Glutamatergic neuron (in vitro differentiated cells): ENCODE measurements at regions not wholly inside any gene's neighbourhood (a gene's known extent, or its start where the extent isn't known, plus 50 kb on each side); places are given as distances from the start of the nearest gene placed in this dataset.
"Not testable (repeated sequence)": the region's sequence is repeated elsewhere in the genome, so short reads cannot be mapped to it uniquely, and the experiment has no call there.

Experiments used
- DNase-seq: peaks from one replicate; pipeline ENCODE4 v3.0.0; 2022
- H3K27ac Mint-ChIP-seq: one replicate; pipeline ENCODE4 v1.8.0; 2020; ENCODE audit warnings: mild to moderate bottlenecking, mixed read lengths, inconsistent platforms; ENCODE audit not compliant: unreplicated experiment
- H3K27me3 Mint-ChIP-seq: one replicate; pipeline ENCODE4 v1.8.0; 2020; ENCODE audit warnings: mild to moderate bottlenecking, moderate library complexity, mixed read lengths, inconsistent platforms; ENCODE audit not compliant: unreplicated experiment
- H3K36me3 Mint-ChIP-seq: one replicate; pipeline ENCODE4 v1.8.0; 2020; ENCODE audit warnings: mild to moderate bottlenecking, mixed read lengths, inconsistent platforms; ENCODE audit not compliant: unreplicated experiment
- H3K4me1 Mint-ChIP-seq: one replicate; pipeline ENCODE4 v1.8.0; 2020; ENCODE audit warnings: mild to moderate bottlenecking, low read depth, mixed read lengths, inconsistent platforms; ENCODE audit not compliant: unreplicated experiment
- H3K4me3 Mint-ChIP-seq: one replicate; pipeline ENCODE4 v1.8.0; 2020; ENCODE audit warnings: mild to moderate bottlenecking, mixed read lengths, inconsistent platforms; ENCODE audit not compliant: unreplicated experiment
- H3K9me3 Mint-ChIP-seq: one replicate; pipeline ENCODE4 v1.8.0; 2020; ENCODE audit warnings: mild to moderate bottlenecking, moderate library complexity, mixed read lengths, inconsistent platforms; ENCODE audit not compliant: unreplicated experiment
- CTCF ChIP-seq: fragments of 200-600 bp; sonication (generic); IDR thresholded peaks from one replicate; pipeline ENCODE4 v1.5.0; 2021; ENCODE audit not compliant: partially characterized antibody, unreplicated experiment

GRCh38 chr5:120329095-120329494 is 135.0 kb upstream of the PRR16 start:
- Mint-ChIP-seq H3K4me3 (no peak overlapping the region), H3K27me3 (no peaks in the 10 kb centered on the region), H3K27ac (no peak overlapping the region), H3K4me1 (no peaks in the 10 kb centered on the region), H3K9me3 (no peaks in the 10 kb centered on the region), H3K36me3 (no peaks in the 10 kb centered on the region)
- DNase-seq = no peak
- no peak for TF ChIP-seq CTCF

GRCh38 chr5:120330558-120330957 is 133.5 kb upstream of the PRR16 start:
- Mint-ChIP-seq H3K4me3 (no peak overlapping the region), H3K9me3 (no peaks in the 10 kb centered on the region)

GRCh38 chr5:120344181-120344580 is 119.9 kb upstream of the PRR16 start:
- no peaks in the 10 kb centered on the region for H3K9me3 Mint-ChIP-seq
- H3K4me1 Mint-ChIP-seq = peaks cover 6% of the 10 kb centered on the region
- no peak for TF ChIP-seq CTCF
- H3K27me3 Mint-ChIP-seq = no peaks in the 10 kb centered on the region
- no peak overlapping the region for H3K4me3 Mint-ChIP-seq
- no peaks in the 10 kb centered on the region for H3K36me3 Mint-ChIP-seq
- no peak for DNase-seq
- no peak overlapping the region for H3K27ac Mint-ChIP-seq

More at GRCh38 chr5:120330558-120330957, 133.5 kb upstream of the PRR16 start:
- Mint-ChIP-seq H3K36me3 (no peaks in the 10 kb centered on the region), H3K27ac (no peak overlapping the region), H3K27me3 (no peaks in the 10 kb centered on the region), H3K4me1 (no peaks in the 10 kb centered on the region)
- TF ChIP-seq CTCF = no peak
- DNase-seq = no peak

- no peak overlapping the region for H3K27ac Mint-ChIP-seq
- H3K27me3 Mint-ChIP-seq = no peaks in the 10 kb centered on the region
- TF ChIP-seq CTCF = no peak
Measured at GRCh38 chr5:120345947-120346346, 118.2 kb upstream of the PRR16 start.

GRCh38 chr5:120351071-120351470 is 113.0 kb upstream of the PRR16 start:
- H3K9me3 Mint-ChIP-seq, H3K27me3 Mint-ChIP-seq, H3K4me1 Mint-ChIP-seq, H3K27ac Mint-ChIP-seq, H3K36me3 Mint-ChIP-seq, H3K4me3 Mint-ChIP-seq, DNase-seq: not testable (repeated sequence)

More at GRCh38 chr5:120345947-120346346, 118.2 kb upstream of the PRR16 start:
- Mint-ChIP-seq H3K4me3 (no peak overlapping the region), H3K9me3 (peaks cover 4% of the 10 kb centered on the region), H3K4me1 (peaks cover 6% of the 10 kb centered on the region), H3K36me3 (peaks cover 5% of the 10 kb centered on the region)
- no peak for DNase-seq

- Mint-ChIP-seq H3K4me1 (no peaks in the 10 kb centered on the region), H3K4me3 (no peak overlapping the region), H3K27me3 (no peaks in the 10 kb centered on the region), H3K9me3 (peaks cover 4% of the 10 kb centered on the region), H3K27ac (no peak overlapping the region), H3K36me3 (peaks cover 10% of the 10 kb centered on the region)
- DNase-seq = no peak
- no peak for TF ChIP-seq CTCF
Measured at GRCh38 chr5:120354126-120354525, 110.0 kb upstream of the PRR16 start.
